KMS-11 (cell line): ENCODE measurements at regions not wholly inside any gene's neighbourhood (a gene's known extent, or its start where the extent isn't known, plus 50 kb on each side); places are given as distances from the start of the nearest gene placed in this dataset.

Source experiments
- H2AFZ ChIP-seq: fragments of 200-600 bp; sonication (generic); 2 replicates; pipeline ENCODE4 v1.6.1; 2016; ENCODE audit warnings: antibody characterized with exemption, mixed run types, low read depth
- H3K27ac ChIP-seq: fragments of 200-600 bp; sonication (generic); 2 replicates; pipeline ENCODE4 v1.6.1; 2016; ENCODE audit warnings: mild to moderate bottlenecking, mixed run types
- H3K27me3 ChIP-seq: fragments of 200-600 bp; sonication (generic); 2 replicates; pipeline ENCODE4 v1.6.1; 2017; ENCODE audit warnings: mild to moderate bottlenecking, low read depth, mixed run types, moderate library complexity; ENCODE audit not compliant: insufficient read depth
- H3K36me3 ChIP-seq: fragments of 200-600 bp; sonication (generic); 2 replicates; pipeline ENCODE4 v1.6.1; 2017; ENCODE audit warnings: mild to moderate bottlenecking, mixed run types; ENCODE audit not compliant: insufficient read depth
- H3K4me1 ChIP-seq: fragments of 200-600 bp; sonication (generic); 2 replicates; pipeline ENCODE4 v1.6.1; 2016; ENCODE audit warnings: mild to moderate bottlenecking, low read depth, mixed run types; ENCODE audit not compliant: poor library complexity, severe bottlenecking
- H3K4me2 ChIP-seq: fragments of 200-600 bp; sonication (generic); 2 replicates; pipeline ENCODE4 v1.7.0; 2016; ENCODE audit warnings: mild to moderate bottlenecking, mixed run types
- H3K4me3 ChIP-seq: fragments of 200-600 bp; sonication (generic); IDR thresholded peaks from 2 replicates; pipeline ENCODE4 v1.6.1; 2017; ENCODE audit warnings: low read depth, low read length, mixed read lengths; ENCODE audit not compliant: insufficient read depth
- H3K79me2 ChIP-seq: fragments of 200-600 bp; sonication (generic); 2 replicates; pipeline ENCODE4 v1.6.1; 2016; ENCODE audit warnings: low read depth, mixed run types; ENCODE audit not compliant: insufficient read depth
- H3K9ac ChIP-seq: fragments of 200-600 bp; sonication (generic); 2 replicates; pipeline ENCODE4 v1.6.1; 2016; ENCODE audit warnings: mild to moderate bottlenecking, mixed run types
- H4K20me1 ChIP-seq: fragments of 200-600 bp; sonication (generic); 2 replicates; pipeline ENCODE4 v1.6.1; 2016; ENCODE audit warnings: mild to moderate bottlenecking, mixed run types; ENCODE audit not compliant: insufficient read depth
- CTCF ChIP-seq: fragments of 200-600 bp; sonication (generic); conservative IDR thresholded peaks from 2 replicates; pipeline ENCODE4 v1.6.1; 2017; ENCODE audit warnings: low read depth, mild to moderate bottlenecking, antibody characterized with exemption, low read length, moderate library complexity, mixed read lengths

- Histone ChIP-seq H3K9ac (no peak overlapping the region), H3K27me3 (no peaks in the 10 kb centered on the region), H3K4me3 (no peak overlapping the region), H3K36me3 (no peaks in the 10 kb centered on the region), H3K27ac (no peak overlapping the region), H3K4me2 (no peak overlapping the region), H4K20me1 (no peaks in the 10 kb centered on the region), H3K4me1 (peaks cover 7% of the 10 kb centered on the region), H3K79me2 (no peaks in the 10 kb centered on the region), H2AFZ (no peak overlapping the region)
- no peak for TF ChIP-seq CTCF
Measured at GRCh38 chr15:62945760-62946159, 96.8 kb upstream of the TPM1 start.

- H3K4me3 ChIP-seq, result no peak overlapping the region
- TF ChIP-seq CTCF, result no peak
Measured at GRCh38 chr15:62946940-62947339, 95.6 kb upstream of the TPM1 start.

GRCh38 chr15:62950462-62950931 lies 92.0 kb upstream of the TPM1 start:
- H3K36me3 ChIP-seq, result no peaks in the 10 kb centered on the region
- no peak for TF ChIP-seq CTCF
- H3K27ac ChIP-seq, result no peak overlapping the region
- no peaks in the 10 kb centered on the region for H3K79me2 ChIP-seq
- no peak overlapping the region for H3K4me2 ChIP-seq
- no peaks in the 10 kb centered on the region for H3K27me3 ChIP-seq
- no peaks in the 10 kb centered on the region for H4K20me1 ChIP-seq
- H2AFZ ChIP-seq, result no peak overlapping the region
- H3K9ac ChIP-seq, result no peak overlapping the region
- no peak overlapping the region for H3K4me3 ChIP-seq
- H3K4me1 ChIP-seq, result no peaks in the 10 kb centered on the region

More at GRCh38 chr15:62946940-62947339, 95.6 kb upstream of the TPM1 start:
- H3K36me3 ChIP-seq, result no peaks in the 10 kb centered on the region
- H2AFZ ChIP-seq, result no peak overlapping the region
- no peak overlapping the region for H3K4me2 ChIP-seq
- no peaks in the 10 kb centered on the region for H4K20me1 ChIP-seq
- H3K27me3 ChIP-seq, result no peaks in the 10 kb centered on the region
- H3K27ac ChIP-seq, result no peak overlapping the region
- H3K79me2 ChIP-seq, result no peaks in the 10 kb centered on the region
- no peak overlapping the region for H3K9ac ChIP-seq
- no peaks in the 10 kb centered on the region for H3K4me1 ChIP-seq

GRCh38 chr15:62951481-62951880 lies 91.1 kb upstream of the TPM1 start:
- no peak for TF ChIP-seq CTCF
- no peaks in the 10 kb centered on the region for H3K4me1 ChIP-seq
- H3K36me3 ChIP-seq, result no peaks in the 10 kb centered on the region
- H2AFZ ChIP-seq, result no peak overlapping the region
- no peaks in the 10 kb centered on the region for H3K27me3 ChIP-seq
- no peak overlapping the region for H3K9ac ChIP-seq
- H3K79me2 ChIP-seq, result no peaks in the 10 kb centered on the region
- H3K4me2 ChIP-seq, result no peak overlapping the region
- H3K4me3 ChIP-seq, result no peak overlapping the region
- no peak overlapping the region for H3K27ac ChIP-seq
- no peaks in the 10 kb centered on the region for H4K20me1 ChIP-seq

GRCh38 chr15:62953021-62953420 lies 89.5 kb upstream of the TPM1 start:
- Histone ChIP-seq H3K79me2 (no peaks in the 10 kb centered on the region), H4K20me1 (no peaks in the 10 kb centered on the region), H3K36me3 (no peaks in the 10 kb centered on the region), H3K4me3 (no peak overlapping the region), H3K27ac (no peak overlapping the region), H3K27me3 (no peaks in the 10 kb centered on the region), H3K4me1 (no peaks in the 10 kb centered on the region), H2AFZ (no peak overlapping the region), H3K4me2 (no peak overlapping the region), H3K9ac (no peak overlapping the region)
- no peak for TF ChIP-seq CTCF
